ENCODE measurements at regions not wholly inside any gene's neighbourhood (a gene's known extent, or its start where the extent isn't known, plus 50 kb on each side); places are given as distances from the start of the nearest gene placed in this dataset.

GRCh38 chr2:221051162-221051561 is 520.9 kb downstream of the EPHA4 start:
- ChIA-PET CTCF (no interaction called here), POLR2A (no interaction called here)
- intact Hi-C loops (cut with micrococcal nuclease): no loop called here
- Histone ChIP-seq H3K27me3 (ENCODE audit: control insufficient read depth in 2 of 2, insufficient read depth in 2 of 2, low read length in 2 of 2) (no peaks in the 10 kb centered on the region), H3K9me3 (ENCODE audit: control insufficient read depth in 2 of 3, low read length in 3 of 3) (no peaks in the 10 kb centered on the region), H3K4me1 (ENCODE audit: control insufficient read depth in 2 of 2, insufficient read depth in 2 of 2, low read length in 2 of 2) (no peaks in the 10 kb centered on the region), H3K36me3 (ENCODE audit: control insufficient read depth in 2 of 3, insufficient read depth in 3 of 3, low read length in 3 of 3) (no peaks in the 10 kb centered on the region), H3K4me3 (ENCODE audit: low read length) (no peak overlapping the region), H3K27ac (ENCODE audit: low read depth, low read length) (no peak overlapping the region)
- H3K36me3 Mint-ChIP-seq: no peaks in the 10 kb centered on the region
- DNase-seq (no peak), ATAC-seq (no peak)
- peaks cover 0 to 4% (median 0%) of the 10 kb centered on the region in 5 donors for H3K27me3 Mint-ChIP-seq
- no peaks in the 10 kb centered on the region for H3K9me3 Mint-ChIP-seq
- H3K4me1 Mint-ChIP-seq: peaks cover 0 to 7% (median 0%) of the 10 kb centered on the region in 7 donors
- H3K27ac Mint-ChIP-seq: no peak overlapping the region
- no peak overlapping the region for H3K4me3 Mint-ChIP-seq

GRCh38 chr2:221060376-221060775 is 511.7 kb downstream of the EPHA4 start:
- no peak overlapping the region for H3K27ac ChIP-seq (ENCODE audit: low read depth, low read length)
- no peak overlapping the region for H3K27ac Mint-ChIP-seq
- no peaks in the 10 kb centered on the region for H3K9me3 ChIP-seq (ENCODE audit: control insufficient read depth in 2 of 3, low read length in 3 of 3)
- DNase-seq (no peak), ATAC-seq (no peak)
- no peaks in the 10 kb centered on the region for H3K36me3 ChIP-seq (ENCODE audit: control insufficient read depth in 2 of 3, insufficient read depth in 3 of 3, low read length in 3 of 3)
- intact Hi-C loops (cut with micrococcal nuclease): no loop called here
- H3K4me1 ChIP-seq (ENCODE audit: control insufficient read depth in 2 of 2, insufficient read depth in 2 of 2, low read length in 2 of 2): no peaks in the 10 kb centered on the region
- H3K27me3 Mint-ChIP-seq: peaks cover 0 to 17% (median 6%) of the 10 kb centered on the region in 5 donors
- H3K9me3 Mint-ChIP-seq: peaks cover 0 to 6% (median 1%) of the 10 kb centered on the region in 11 donors
- H3K4me1 Mint-ChIP-seq: no peaks in the 10 kb centered on the region
- no peak overlapping the region for H3K4me3 Mint-ChIP-seq
- H3K36me3 Mint-ChIP-seq: no peaks in the 10 kb centered on the region
- no peak overlapping the region for H3K4me3 ChIP-seq (ENCODE audit: low read length)
- H3K27me3 ChIP-seq (ENCODE audit: control insufficient read depth in 2 of 2, insufficient read depth in 2 of 2, low read length in 2 of 2): no peaks in the 10 kb centered on the region
- POLR2A ChIA-PET: no interaction called here
- CTCF ChIA-PET: no interaction called here

- H3K27me3 ChIP-seq (ENCODE audit: control insufficient read depth in 2 of 2, insufficient read depth in 2 of 2, low read length in 2 of 2): no peaks in the 10 kb centered on the region
- H3K9me3 ChIP-seq (ENCODE audit: control insufficient read depth in 2 of 3, low read length in 3 of 3): no peaks in the 10 kb centered on the region
- no peak for ATAC-seq
- H3K4me3 ChIP-seq (ENCODE audit: low read length): no peak overlapping the region
- H3K36me3 ChIP-seq (ENCODE audit: control insufficient read depth in 2 of 3, insufficient read depth in 3 of 3, low read length in 3 of 3): no peaks in the 10 kb centered on the region
- H3K36me3 Mint-ChIP-seq: no peaks in the 10 kb centered on the region
- no peak overlapping the region for H3K27ac Mint-ChIP-seq
- peaks cover 0 to 4% (median 0%) of the 10 kb centered on the region in 11 donors for H3K9me3 Mint-ChIP-seq
- H3K27me3 Mint-ChIP-seq: peaks cover 0 to 17% (median 6%) of the 10 kb centered on the region in 5 donors
- H3K4me1 Mint-ChIP-seq: no peaks in the 10 kb centered on the region
- intact Hi-C loops (cut with micrococcal nuclease): no loop called here
- no peak overlapping the region for H3K4me3 Mint-ChIP-seq
- POLR2A ChIA-PET: no interaction called here
- no peaks in the 10 kb centered on the region for H3K4me1 ChIP-seq (ENCODE audit: control insufficient read depth in 2 of 2, insufficient read depth in 2 of 2, low read length in 2 of 2)
- H3K27ac ChIP-seq (ENCODE audit: low read depth, low read length): no peak overlapping the region
- no peak for DNase-seq
- CTCF ChIA-PET: no interaction called here
Observed at GRCh38 chr2:221063568-221063967, 508.5 kb downstream of the EPHA4 start.

- Mint-ChIP-seq H3K4me3 (no peak overlapping the region), H3K27ac (no peak overlapping the region), H3K4me1 (no peaks in the 10 kb centered on the region), H3K9me3 (peaks cover 0 to 4% (median 0%) of the 10 kb centered on the region in 11 donors), H3K36me3 (no peaks in the 10 kb centered on the region), H3K27me3 (peaks cover 0 to 17% (median 6%) of the 10 kb centered on the region in 5 donors)
- no peak for DNase-seq
- no peaks in the 10 kb centered on the region for H3K36me3 ChIP-seq (ENCODE audit: control insufficient read depth in 2 of 3, insufficient read depth in 3 of 3, low read length in 3 of 3)
- intact Hi-C loops (cut with micrococcal nuclease): no loop called here
- H3K27ac ChIP-seq (ENCODE audit: low read depth, low read length): no peak overlapping the region
- POLR2A ChIA-PET: no interaction called here
- H3K27me3 ChIP-seq (ENCODE audit: control insufficient read depth in 2 of 2, insufficient read depth in 2 of 2, low read length in 2 of 2): no peaks in the 10 kb centered on the region
- ATAC-seq: no peak
- no peaks in the 10 kb centered on the region for H3K9me3 ChIP-seq (ENCODE audit: control insufficient read depth in 2 of 3, low read length in 3 of 3)
- H3K4me3 ChIP-seq (ENCODE audit: low read length): no peak overlapping the region
- CTCF ChIA-PET: no interaction called here
- H3K4me1 ChIP-seq (ENCODE audit: control insufficient read depth in 2 of 2, insufficient read depth in 2 of 2, low read length in 2 of 2): no peaks in the 10 kb centered on the region
Observed at GRCh38 chr2:221064058-221064854, 507.8 kb downstream of the EPHA4 start.

- H3K9me3 ChIP-seq (ENCODE audit: control insufficient read depth in 2 of 3, low read length in 3 of 3): no peaks in the 10 kb centered on the region
- H3K27me3 ChIP-seq (ENCODE audit: control insufficient read depth in 2 of 2, insufficient read depth in 2 of 2, low read length in 2 of 2): no peaks in the 10 kb centered on the region
- DNase-seq (no peak), ATAC-seq (no peak)
- POLR2A ChIA-PET: no interaction called here
- no peak overlapping the region for H3K27ac ChIP-seq (ENCODE audit: low read depth, low read length)
- Mint-ChIP-seq H3K9me3 (peaks cover 0 to 3% (median 0%) of the 10 kb centered on the region in 11 donors), H3K27me3 (peaks cover 0 to 13% (median 4%) of the 10 kb centered on the region in 5 donors), H3K27ac (no peak overlapping the region), H3K4me1 (no peaks in the 10 kb centered on the region), H3K36me3 (no peaks in the 10 kb centered on the region), H3K4me3 (no peak overlapping the region)
- H3K4me1 ChIP-seq (ENCODE audit: control insufficient read depth in 2 of 2, insufficient read depth in 2 of 2, low read length in 2 of 2): no peaks in the 10 kb centered on the region
- no peak overlapping the region for H3K4me3 ChIP-seq (ENCODE audit: low read length)
- CTCF ChIA-PET: no interaction called here
- no peaks in the 10 kb centered on the region for H3K36me3 ChIP-seq (ENCODE audit: control insufficient read depth in 2 of 3, insufficient read depth in 3 of 3, low read length in 3 of 3)
- intact Hi-C loops (cut with micrococcal nuclease): no loop called here
Observed at GRCh38 chr2:221064880-221065279, 507.2 kb downstream of the EPHA4 start.

GRCh38 chr2:221068123-221068522 is 504.0 kb downstream of the EPHA4 start:
- intact Hi-C loops (cut with micrococcal nuclease): no loop called here
- CTCF ChIA-PET: no interaction called here

GRCh38 chr2:221070106-221070505 is 502.0 kb downstream of the EPHA4 start:
- no peak overlapping the region for H3K4me3 Mint-ChIP-seq

More at GRCh38 chr2:221068123-221068522, 504.0 kb downstream of the EPHA4 start:
- Mint-ChIP-seq H3K4me1 (no peaks in the 10 kb centered on the region), H3K27me3 (peaks cover 0 to 5% (median 0%) of the 10 kb centered on the region in 5 donors), H3K4me3 (no peak overlapping the region), H3K9me3 (peaks cover 0 to 11% (median 4%) of the 10 kb centered on the region in 11 donors), H3K36me3 (no peaks in the 10 kb centered on the region), H3K27ac (no peak overlapping the region)
- DNase-seq (no peak), ATAC-seq (no peak)
- no peak overlapping the region for H3K4me3 ChIP-seq (ENCODE audit: low read length)
- H3K4me1 ChIP-seq (ENCODE audit: control insufficient read depth in 2 of 2, insufficient read depth in 2 of 2, low read length in 2 of 2): no peaks in the 10 kb centered on the region
- H3K27ac ChIP-seq (ENCODE audit: low read depth, low read length): no peak overlapping the region
- H3K27me3 ChIP-seq (ENCODE audit: control insufficient read depth in 2 of 2, insufficient read depth in 2 of 2, low read length in 2 of 2): no peaks in the 10 kb centered on the region
- no peaks in the 10 kb centered on the region for H3K36me3 ChIP-seq (ENCODE audit: control insufficient read depth in 2 of 3, insufficient read depth in 3 of 3, low read length in 3 of 3)
- no peaks in the 10 kb centered on the region for H3K9me3 ChIP-seq (ENCODE audit: control insufficient read depth in 2 of 3, low read length in 3 of 3)
- POLR2A ChIA-PET: no interaction called here

More at GRCh38 chr2:221070106-221070505, 502.0 kb downstream of the EPHA4 start:
- no peak overlapping the region for H3K27ac ChIP-seq (ENCODE audit: low read depth, low read length)
- Mint-ChIP-seq H3K27ac (no peak overlapping the region), H3K9me3 (peaks cover 0 to 11% (median 4%) of the 10 kb centered on the region in 11 donors), H3K27me3 (peaks cover 0 to 15% (median 0%) of the 10 kb centered on the region in 5 donors), H3K36me3 (no peaks in the 10 kb centered on the region), H3K4me1 (no peaks in the 10 kb centered on the region)
- ATAC-seq (no peak), DNase-seq (no peak)
- ChIA-PET POLR2A (no interaction called here), CTCF (no interaction called here)
- no peaks in the 10 kb centered on the region for H3K9me3 ChIP-seq (ENCODE audit: control insufficient read depth in 2 of 3, low read length in 3 of 3)
- no peaks in the 10 kb centered on the region for H3K4me1 ChIP-seq (ENCODE audit: control insufficient read depth in 2 of 2, insufficient read depth in 2 of 2, low read length in 2 of 2)
- no peaks in the 10 kb centered on the region for H3K27me3 ChIP-seq (ENCODE audit: control insufficient read depth in 2 of 2, insufficient read depth in 2 of 2, low read length in 2 of 2)
- no peaks in the 10 kb centered on the region for H3K36me3 ChIP-seq (ENCODE audit: control insufficient read depth in 2 of 3, insufficient read depth in 3 of 3, low read length in 3 of 3)
- intact Hi-C loops (cut with micrococcal nuclease): no loop called here
- no peak overlapping the region for H3K4me3 ChIP-seq (ENCODE audit: low read length)
